ENCODE measurements at regions not wholly inside any gene's neighbourhood (a gene's known extent, or its start where the extent isn't known, plus 50 kb on each side); places are given as distances from the start of the nearest gene placed in this dataset.

DNA sequence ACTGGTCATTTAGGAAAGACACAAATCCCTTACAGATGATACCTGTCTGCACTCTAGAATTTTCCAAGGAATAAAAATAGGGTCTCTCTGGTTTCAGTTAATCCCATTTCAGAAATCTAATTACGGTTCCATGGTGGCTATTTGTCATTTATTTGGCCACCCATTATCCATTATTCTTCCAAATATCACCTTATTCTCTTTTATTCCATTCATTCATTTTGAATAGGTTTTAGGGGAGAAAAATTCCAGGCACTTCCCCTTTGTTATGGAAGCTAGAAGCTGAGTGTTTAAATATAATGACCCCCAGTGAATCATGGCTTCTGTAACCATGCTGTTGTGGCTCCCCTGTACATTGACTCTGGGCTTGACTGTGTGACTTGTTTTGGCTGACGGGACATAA is 420.8 kb upstream of the DPH6 start:
- no peak for TF ChIP-seq REST (IDR thresholded peaks at IDR 0.05; ENCODE audit: insufficient read depth in 1 of 2, low read depth in 2 of 2, low read length in 2 of 2)
- no peak for TF ChIP-seq SIN3A (IDR thresholded peaks at IDR 0.05; ENCODE audit: borderline replicate concordance, insufficient read depth, low read length)
- TF ChIP-seq POLR2AphosphoS5 (IDR thresholded peaks at IDR 0.05; ENCODE audit: low read depth, low read length) = no peak
- TF ChIP-seq FOXP2 (optimal IDR thresholded peaks at IDR 0.05; ENCODE audit: borderline replicate concordance, extremely low read depth, extremely low read length, insufficient read depth) = no peak
- TF ChIP-seq TAF1 (IDR thresholded peaks at IDR 0.05; ENCODE audit: borderline replicate concordance, insufficient read depth, low read length) = no peak

DNA sequence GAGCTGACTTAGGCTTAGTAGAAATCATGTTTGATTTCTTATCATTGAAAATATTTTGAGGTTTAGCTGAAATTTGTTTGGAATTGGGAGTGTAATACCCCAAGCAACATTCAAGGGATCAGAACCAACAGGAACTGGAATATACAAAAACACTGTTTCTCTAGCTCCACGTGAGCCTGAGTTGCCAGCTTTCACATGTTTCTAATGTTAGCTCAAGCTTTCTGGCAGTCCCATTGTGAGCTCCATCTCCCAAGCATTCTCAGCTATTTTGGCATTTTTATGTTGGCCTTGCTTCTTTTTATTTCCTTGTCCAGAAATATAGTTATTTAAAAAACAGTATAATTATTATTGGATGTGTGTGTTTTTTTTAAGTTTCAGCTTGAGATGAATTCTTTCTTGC is 427.1 kb upstream of the DPH6 start:
- TF ChIP-seq REST (IDR thresholded peaks at IDR 0.05; ENCODE audit: insufficient read depth in 1 of 2, low read depth in 2 of 2, low read length in 2 of 2) (no peak), POLR2AphosphoS5 (IDR thresholded peaks at IDR 0.05; ENCODE audit: low read depth, low read length) (no peak), FOXP2 (optimal IDR thresholded peaks at IDR 0.05; ENCODE audit: borderline replicate concordance, extremely low read depth, extremely low read length, insufficient read depth) (no peak), SIN3A (IDR thresholded peaks at IDR 0.05; ENCODE audit: borderline replicate concordance, insufficient read depth, low read length) (no peak), TAF1 (IDR thresholded peaks at IDR 0.05; ENCODE audit: borderline replicate concordance, insufficient read depth, low read length) (no peak)

DNA sequence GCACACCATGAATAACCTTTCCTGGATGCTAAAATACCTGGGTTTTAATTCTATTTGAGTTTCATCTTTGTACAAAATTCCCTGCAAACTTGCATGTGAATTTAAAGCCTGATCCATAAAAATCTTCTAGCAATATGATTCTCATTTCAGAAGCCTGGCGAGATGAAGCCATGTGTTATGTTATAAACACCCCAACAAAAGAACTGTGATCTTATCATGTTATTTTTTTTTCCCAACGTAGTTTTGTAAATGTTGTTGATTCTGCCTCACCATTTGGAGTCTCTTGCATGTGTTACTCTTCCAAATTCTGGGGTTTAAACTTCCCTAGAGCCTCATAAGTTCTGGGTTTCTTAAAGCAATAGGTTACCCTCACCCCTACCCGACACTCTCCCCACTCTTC is 428.1 kb upstream of the DPH6 start:
- no peak for TF ChIP-seq FOXP2 (optimal IDR thresholded peaks at IDR 0.05; ENCODE audit: borderline replicate concordance, extremely low read depth, extremely low read length, insufficient read depth)
- no peak for TF ChIP-seq REST (IDR thresholded peaks at IDR 0.05; ENCODE audit: insufficient read depth in 1 of 2, low read depth in 2 of 2, low read length in 2 of 2)
- TF ChIP-seq SIN3A (IDR thresholded peaks at IDR 0.05; ENCODE audit: borderline replicate concordance, insufficient read depth, low read length) = no peak
- TF ChIP-seq TAF1 (IDR thresholded peaks at IDR 0.05; ENCODE audit: borderline replicate concordance, insufficient read depth, low read length) = no peak
- TF ChIP-seq POLR2AphosphoS5 (IDR thresholded peaks at IDR 0.05; ENCODE audit: low read depth, low read length) = no peak

DNA sequence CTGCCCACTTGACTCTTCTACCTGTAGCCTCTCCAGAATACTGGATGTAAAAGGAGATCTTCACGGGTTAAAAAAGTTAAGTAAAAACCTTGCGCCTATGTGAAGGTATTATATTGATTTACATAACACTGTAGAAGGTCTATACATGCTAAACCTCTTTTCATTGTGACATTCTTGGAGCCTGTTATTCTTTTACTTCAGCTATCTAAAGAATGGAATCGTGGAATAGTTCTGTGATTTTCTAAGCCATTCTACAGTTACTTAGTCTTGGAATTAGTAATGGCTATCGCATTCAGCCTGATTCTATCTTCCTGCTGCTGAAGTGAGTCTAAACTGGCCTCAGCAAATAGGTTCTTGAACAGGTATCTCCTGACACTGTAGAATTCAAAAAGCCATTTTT is 430.0 kb upstream of the DPH6 start:
- no peak for TF ChIP-seq TAF1 (IDR thresholded peaks at IDR 0.05; ENCODE audit: borderline replicate concordance, insufficient read depth, low read length)
- no peak for TF ChIP-seq SIN3A (IDR thresholded peaks at IDR 0.05; ENCODE audit: borderline replicate concordance, insufficient read depth, low read length)
- no peak for TF ChIP-seq POLR2AphosphoS5 (IDR thresholded peaks at IDR 0.05; ENCODE audit: low read depth, low read length)
- no peak for TF ChIP-seq REST (IDR thresholded peaks at IDR 0.05; ENCODE audit: insufficient read depth in 1 of 2, low read depth in 2 of 2, low read length in 2 of 2)
- no peak for TF ChIP-seq FOXP2 (optimal IDR thresholded peaks at IDR 0.05; ENCODE audit: borderline replicate concordance, extremely low read depth, extremely low read length, insufficient read depth)

DNA sequence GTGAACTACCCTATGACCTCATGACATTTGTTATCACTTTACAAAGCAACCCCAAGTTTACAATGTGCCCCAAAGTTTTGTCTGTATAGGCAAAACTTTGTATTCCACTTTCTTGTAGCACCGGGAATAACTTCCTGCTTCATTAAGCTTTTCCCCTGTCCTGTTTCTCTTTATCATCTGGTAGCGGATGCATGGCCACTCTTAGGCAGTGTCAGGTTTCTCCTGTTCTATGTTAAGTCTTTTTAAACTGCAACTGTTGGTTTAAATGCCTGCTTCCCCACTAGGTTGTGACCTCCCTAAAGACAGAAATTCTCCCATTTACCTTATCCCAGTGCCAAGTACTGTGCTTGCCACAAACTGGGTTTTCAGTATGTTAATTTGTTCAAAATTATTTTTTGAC is 433.6 kb upstream of the DPH6 start:
- TF ChIP-seq SIN3A (IDR thresholded peaks at IDR 0.05; ENCODE audit: borderline replicate concordance, insufficient read depth, low read length) (no peak), TAF1 (IDR thresholded peaks at IDR 0.05; ENCODE audit: borderline replicate concordance, insufficient read depth, low read length) (no peak), POLR2AphosphoS5 (IDR thresholded peaks at IDR 0.05; ENCODE audit: low read depth, low read length) (no peak), REST (IDR thresholded peaks at IDR 0.05; ENCODE audit: insufficient read depth in 1 of 2, low read depth in 2 of 2, low read length in 2 of 2) (no peak), FOXP2 (optimal IDR thresholded peaks at IDR 0.05; ENCODE audit: borderline replicate concordance, extremely low read depth, extremely low read length, insufficient read depth) (no peak)
